Activated CD4-positive, alpha-beta T cell treated with anti-CD3 and anti-CD28 coated beads for 48 hours (primary cell): ENCODE measurements at regions not wholly inside any gene's neighbourhood (a gene's known extent, or its start where the extent isn't known, plus 50 kb on each side); places are given as distances from the start of the nearest gene placed in this dataset.

Experiments used
- DNase-seq: peaks from one replicate; pipeline ENCODE4 v3.0.0-alpha.2; 2020

DNA sequence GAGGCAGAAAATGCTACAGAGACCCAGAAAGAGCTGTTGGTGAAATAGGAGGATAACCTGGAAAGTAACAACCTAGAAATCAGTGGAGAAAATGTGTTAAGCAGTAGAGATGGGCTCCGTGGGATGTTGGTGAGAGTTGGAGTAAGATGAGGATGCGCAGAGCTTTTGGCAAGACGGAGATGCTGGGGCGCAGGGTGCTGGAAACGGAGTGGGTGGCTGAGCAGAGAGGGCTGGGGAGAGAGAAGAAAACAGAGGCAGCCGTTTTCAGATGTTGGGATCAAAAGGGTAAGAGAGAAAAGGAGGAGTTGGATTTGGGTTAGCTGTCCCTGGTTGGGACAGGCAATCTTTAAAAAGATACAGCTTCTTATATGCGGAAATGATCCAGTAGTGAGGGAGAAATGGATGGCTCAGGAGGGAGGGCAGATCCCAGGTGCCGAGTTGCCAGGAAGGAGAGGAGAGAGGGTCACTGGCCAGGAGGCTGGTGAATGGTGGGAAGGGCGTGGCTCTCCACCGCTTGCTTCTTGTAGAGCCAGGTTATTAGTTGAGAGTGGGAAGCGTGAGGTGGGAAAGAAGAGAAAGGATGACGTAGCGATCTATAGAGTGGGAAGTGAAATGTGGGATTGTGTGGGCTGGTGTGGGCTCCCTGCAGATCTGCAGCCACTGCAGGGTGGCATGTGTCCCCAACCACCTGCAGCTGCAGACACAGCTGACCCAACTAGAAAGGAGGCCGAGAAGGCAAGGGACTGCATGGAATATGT, 182.2 kb upstream of the SVIL start:
- DNase-seq, result no peak

DNA sequence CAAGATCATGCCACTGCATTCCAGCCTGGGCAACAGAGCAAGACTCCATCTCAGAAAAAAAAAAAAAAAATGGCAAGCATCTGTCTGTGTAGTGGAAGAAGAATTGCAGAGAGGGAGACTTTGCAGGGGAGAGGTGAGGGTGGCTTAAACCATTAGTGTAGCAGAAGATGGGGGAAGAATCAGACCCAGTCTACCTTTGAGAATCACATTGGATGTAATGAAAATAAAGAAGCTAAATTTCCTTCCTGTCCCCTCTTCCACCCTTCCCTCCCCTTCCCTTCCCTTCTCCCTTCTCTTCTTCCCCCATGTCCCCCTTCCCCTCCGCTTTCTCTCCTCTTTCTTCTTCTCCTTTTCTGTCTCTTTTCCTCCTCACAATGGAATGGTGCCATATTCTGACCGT, 180.8 kb upstream of the SVIL start:
- no peak for DNase-seq

DNA sequence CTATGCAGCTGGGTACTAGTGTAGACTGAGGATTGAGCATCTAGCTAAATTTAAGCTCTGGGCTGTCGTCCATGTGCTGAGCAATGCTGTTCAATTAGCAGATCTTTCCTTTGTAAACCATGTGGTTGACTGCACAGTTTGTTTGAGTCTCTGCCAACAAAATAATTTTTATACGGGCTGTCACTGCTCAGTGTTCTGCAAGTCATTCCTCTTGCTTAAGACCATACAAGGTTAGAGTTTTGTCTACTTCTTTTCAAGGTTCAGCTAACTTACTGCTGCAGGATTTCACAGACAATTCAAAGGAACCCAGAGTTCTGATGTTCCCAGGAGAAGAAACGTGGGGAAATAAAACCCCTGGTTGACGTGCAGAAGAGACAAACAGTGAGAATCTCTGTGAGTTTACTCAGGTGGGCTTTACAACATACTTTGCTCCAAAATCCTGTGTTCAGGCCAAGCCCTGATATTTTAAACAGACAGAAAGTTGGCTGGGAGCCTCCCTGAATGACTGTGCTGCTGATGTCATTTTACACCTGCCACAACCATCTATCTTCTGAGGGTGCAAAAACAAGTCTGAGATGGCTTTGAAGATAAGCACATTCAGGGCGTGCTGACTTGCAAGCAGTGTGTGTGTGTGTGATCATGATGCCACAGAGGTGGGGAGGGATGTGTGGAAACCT, 177.1 kb upstream of the SVIL start:
- DNase-seq, result peak; percentile 47

DNA sequence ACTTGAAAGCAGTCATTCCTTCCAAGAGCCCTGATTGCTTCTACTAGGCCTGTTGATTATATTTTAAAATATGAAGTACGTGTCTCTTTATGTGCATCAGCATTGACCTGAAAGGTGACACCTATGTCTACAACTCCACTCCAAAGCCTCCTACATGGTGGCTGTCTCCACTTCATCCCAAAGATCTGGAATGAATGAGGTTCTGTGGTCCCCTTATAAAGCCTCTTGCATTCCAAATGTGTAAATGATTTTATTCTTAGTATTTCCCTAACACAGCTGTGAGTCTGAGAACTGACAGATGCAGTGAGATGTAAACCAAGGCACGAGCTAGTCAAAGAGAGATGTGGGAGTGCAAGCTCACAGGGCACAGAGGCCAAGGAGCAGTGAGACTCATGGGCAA, 176.0 kb upstream of the SVIL start:
- DNase-seq, result no peak

DNA sequence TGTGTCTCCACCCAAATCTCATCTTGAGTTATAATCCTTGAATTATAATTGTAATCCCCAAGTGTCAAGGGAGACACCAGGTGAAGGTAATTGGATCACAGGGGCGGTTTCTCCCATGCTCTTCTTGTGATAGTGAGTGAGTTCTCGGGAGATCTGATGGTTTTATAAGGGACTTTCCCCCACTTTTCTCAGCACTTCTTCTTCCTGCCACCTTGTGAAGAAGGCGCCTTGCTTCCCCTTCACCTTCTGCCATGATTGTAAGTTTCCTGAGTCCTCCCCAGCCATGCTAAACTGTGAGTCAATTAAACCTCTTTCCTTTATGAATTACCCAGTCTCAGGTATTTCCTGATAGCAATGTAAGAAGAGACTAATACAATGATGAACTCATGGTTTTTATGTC, 175.5 kb upstream of the SVIL start:
- peak; percentile 12 for DNase-seq

DNA sequence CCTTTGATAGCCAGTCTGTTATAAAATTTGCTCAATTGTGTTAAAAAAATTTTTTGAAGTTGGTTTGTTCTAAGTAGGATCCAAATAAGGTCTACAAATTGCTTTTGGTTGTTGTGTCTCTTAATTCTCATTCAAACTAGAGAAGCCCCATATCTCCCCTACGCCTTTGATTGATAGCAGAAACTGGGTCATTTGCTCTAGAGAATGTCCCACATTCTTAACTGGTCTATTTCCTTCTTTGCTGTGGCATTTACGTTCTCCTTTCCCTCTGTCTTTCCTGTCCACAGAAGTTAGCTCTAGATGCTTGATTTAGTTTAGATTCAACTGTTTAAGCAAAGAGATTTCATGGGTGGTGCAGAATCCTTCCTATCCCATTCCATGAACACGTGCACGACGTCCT, 174.6 kb upstream of the SVIL start:
- DNase-seq, result no peak

DNA sequence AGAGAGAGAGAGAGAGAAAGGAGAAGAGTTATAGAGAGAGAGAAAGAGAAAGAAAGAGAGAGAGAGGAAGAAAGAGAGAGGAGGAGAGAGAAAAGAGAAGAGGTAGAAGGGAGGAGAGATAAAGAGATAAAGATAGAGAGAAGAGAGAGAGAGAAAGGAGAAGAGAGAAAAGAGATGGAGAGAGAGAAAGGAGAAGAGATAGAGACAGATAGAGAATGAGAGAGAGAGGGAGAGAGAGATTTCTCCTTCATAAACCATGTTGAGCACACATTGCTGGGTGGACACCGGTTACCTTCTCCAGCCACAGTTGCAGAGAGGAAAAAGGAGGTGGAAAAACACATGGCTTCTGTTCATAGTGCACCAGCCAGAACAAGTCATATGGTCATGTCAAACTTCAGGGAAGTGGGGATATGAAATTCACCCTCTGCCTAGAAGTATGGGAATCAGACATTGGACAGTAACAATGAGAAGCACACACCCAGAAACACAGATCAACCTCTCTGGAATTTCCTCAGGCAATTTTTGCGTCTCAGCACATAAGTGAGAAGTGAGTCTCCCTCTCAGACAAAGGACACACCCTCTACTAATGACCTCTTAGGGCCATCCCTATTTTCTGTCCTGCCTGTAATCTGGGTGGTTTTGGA, 172.5 kb upstream of the SVIL start:
- no peak for DNase-seq

DNA sequence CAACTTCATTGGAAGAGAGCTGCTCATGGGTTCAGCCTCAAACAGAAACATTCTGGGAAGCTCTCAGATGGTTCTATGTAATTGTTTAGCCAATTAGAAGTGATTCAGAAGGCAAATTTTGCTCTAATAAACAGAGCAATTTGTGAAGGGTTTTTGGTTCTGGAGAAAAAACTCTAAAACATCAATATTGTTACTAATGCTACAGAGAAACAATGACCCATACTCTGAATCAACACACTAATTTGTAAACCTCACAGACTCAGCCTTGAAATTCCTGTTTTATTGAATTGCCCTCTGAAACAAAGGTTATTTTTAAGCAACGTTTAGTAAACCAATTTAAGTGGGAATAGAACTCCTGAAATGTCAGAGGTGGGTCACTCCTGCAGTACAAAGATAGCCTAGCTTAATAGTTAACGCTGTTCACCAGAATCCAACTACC, 171.6 kb upstream of the SVIL start:
- DNase-seq, result no peak

DNA sequence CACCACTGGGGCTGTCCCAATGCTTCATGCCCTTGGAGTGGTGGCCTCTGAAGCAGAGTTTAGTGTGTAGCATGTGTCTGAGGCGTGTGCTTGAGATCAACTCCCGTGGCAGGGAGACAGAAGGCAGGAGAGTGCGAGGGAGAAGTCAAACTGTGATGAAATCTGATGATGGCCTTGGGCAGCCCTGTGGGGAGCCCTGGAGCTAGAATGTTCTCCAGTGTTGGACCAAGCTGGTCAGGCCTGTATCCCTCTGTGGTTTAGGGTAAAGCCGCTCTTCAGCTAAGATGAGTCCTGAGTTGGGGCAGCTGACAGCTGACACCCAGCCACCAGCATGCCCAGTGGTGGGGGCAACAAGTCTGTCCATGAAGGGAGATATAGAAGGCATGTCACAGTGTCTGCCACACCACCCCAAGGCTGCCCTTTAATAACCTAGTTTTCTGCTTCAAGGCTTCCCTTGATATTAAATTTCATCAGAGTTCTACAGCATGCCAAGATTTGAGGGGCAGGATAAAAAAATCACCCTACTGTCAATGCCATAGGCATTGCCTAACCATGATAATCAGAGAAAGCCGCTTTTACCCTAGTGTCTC, 170.5 kb upstream of the SVIL start:
- DNase-seq, result no peak

DNA sequence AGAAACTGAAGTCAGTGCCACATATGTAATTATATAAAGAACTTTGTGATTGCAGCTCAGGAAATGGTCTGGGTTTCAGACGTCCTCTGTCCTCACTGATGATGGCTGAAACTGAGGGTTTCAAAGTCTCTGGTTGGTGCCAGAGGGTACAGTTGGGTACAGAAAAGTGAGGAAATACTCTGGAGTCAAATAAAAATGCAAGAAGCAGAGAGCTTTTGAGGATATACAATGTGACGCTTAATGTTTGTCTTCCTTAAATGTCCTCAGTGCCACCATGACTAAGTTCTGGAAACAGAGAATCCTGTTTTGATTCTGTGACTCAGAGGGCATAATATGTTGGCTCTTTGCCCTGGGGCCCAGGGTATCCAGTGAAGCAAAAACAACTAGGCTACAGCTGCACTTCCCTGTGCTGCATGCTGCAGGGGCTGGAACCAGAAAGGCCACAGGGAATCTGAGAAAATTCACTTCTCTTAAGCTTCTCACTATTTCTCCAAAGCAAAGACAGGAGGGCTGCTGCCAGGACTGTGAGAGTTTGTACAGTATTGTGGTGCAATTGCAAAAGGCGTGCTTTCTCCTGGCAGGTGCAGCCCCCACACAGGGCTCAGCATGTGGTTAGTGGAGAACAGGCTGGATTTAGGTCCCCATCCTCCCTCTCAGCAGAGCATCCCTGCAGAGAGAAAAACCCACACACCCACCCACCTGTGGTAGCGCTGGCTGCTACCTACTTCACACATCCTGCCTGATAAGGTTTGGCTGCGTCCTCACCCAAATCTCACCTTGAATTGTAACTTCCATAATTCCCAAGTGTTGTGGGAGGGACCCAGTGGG, 169.5 kb upstream of the SVIL start:
- peak; percentile 55 for DNase-seq

DNA sequence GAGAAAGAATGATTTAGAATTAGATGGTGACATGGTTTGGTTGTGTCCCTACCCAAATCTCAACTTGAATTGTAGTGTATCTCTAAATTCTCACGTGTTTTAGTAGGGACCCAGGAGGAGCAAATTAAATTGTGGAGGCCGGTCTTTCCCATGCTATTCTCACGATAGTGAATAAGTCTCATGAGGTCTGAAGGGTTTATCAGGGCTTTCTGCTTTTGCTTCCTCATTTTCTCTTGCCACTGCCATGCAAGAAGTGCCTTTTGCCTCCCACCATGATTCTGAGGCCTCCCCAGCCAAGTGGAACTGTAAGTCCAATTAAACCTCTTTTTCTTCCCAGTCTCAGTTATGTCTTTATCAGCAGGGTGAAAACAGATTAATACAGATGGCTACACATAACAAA, 167.4 kb upstream of the SVIL start:
- no peak for DNase-seq

DNA sequence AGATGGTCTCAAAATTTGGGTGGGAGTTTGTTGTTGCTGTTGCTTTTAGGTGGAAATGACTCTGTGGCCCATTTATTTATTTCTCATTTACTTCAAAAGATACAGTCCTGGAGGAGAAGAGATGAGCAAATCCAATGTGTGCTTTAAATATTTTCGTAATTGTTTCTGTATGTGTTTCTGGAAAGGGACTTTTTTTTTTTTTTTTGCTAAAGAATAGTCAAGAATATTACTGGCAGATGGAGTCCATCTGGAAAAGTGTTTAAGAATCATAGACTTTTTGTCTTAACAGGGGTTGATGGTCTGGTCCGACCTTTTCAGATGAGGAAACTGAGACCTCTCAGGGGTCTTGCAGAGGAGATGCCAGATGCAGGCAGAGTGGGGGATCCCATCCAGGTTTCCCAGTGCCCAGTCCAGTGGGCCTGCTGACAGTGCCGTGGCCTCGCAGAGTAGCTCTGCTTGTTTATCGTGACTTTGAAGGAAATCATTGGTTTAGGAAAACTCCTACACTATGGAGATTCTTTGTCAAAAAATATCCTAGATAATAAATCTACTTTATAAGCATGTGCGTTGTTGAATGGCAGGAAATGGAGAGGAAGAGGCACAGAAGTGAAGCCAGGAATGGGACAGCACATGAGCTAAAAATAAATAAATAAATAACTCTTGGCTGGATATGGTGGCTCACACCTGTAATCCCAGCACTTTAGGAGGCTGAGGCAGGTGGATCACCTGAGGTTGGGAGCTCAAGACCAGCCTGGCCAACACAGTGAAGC, 164.3 kb upstream of the SVIL start:
- no peak for DNase-seq

DNA sequence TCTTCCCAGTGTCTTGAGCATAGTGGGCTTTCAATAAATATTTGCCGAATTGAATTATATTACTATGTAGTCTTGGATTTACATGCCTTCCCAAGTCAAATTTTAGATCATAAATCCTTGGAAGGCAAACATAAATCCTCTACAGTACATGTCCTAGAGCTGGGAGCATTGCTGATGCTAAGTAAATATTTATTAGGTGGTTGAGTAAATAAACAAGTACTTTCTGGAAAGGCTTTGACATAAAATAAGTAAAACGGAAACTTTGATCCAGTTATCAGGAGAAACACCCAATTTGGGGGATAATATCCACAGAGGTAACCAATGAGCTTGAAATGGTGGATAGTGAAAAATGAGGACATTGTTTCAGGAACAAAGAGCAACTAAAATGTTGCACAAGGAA, 162.8 kb upstream of the SVIL start:
- DNase-seq, result no peak

DNA sequence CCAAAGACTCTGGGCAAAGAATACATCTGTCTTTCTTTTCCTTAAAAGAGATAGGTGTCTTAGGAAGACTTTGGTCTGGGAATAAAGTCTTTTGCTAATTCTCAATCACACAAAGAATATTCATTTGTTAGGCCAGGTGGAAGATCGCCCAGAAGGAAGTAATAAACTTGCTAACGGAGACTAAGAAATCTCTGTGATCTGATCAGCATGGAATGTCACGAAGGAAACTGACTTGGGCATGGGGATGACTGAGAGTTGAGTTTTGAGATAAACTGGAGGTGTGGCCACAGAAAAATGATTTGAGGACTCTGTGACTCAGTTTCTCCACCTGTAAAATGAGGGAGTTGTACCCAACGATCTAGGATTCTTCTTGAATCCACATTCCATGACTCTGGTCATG, 161.1 kb upstream of the SVIL start:
- DNase-seq, result no peak

DNA sequence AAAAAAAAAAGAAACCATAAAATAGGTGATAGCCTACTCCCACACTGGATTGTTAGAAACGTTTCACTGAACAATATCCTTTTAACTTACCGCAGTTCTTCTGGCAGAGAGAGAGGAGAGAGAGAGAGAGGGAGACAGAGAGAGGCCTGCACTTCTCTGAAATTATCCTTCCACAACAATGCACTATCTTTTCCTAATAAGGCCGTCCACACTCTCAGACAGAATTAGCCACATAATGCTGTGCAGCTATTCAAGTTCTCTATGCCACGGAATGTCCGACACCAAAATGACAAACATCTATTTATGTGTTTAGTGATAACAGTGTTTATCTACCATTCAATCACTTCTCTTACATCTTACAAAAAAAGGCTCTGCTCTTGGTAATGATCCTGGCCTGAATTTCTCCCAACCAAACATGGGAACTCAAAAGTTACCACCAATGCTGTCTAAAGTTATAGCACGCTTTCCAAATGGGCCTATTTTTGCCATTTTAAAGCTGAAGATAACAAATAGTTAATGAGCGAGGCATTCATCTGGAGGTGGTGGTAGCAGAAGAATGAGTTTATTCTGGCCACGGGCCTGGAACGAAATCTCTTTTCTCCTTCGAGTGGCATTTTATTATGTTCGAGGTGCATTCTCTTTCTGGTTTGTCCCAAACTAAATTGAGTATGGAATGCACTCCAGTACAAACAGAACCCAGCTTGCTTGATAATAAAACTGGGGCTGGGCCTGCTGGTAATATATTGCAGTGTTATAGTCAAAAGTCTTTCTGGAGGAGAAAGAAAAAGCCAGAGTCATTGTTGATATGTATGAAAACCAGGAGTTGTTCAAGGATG, 160.2 kb upstream of the SVIL start:
- no peak for DNase-seq

DNA sequence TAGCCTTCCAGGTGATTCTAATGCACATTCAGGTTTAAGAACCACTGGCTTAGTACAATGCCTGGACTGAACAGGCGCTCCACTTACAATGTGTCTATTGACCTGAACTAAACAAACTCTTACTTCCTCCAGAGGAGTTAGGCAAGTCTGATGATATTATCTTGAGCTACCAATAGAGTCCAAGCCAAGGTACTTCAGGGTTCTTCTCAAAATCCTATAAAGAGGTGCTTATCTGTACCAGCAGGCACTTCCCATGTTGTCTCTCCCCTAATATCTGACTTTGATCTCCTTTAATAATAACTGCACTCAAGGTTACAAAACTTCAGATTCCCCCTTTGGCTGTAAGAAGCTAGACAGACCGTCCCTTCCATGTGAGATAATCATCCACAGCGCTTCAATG, 157.0 kb upstream of the SVIL start:
- DNase-seq, result no peak

DNA sequence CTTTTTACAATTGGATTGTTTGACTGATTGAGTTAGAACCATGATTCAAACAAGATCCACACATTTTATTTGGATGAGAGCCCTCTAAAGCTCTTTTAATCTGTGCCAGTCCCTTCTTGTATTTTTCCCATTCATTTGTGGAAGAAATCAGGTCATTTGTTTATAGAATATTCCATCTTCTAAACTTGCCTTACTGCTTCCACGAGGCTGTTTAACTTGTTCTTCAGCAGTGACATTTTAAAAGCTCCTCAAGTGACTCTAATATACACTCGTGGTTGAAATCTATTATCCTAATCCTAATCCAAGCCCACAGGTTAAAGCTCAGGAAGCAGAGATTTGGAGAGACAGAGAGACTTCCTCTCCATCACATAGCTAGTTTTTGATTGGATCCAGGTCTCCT, 155.4 kb upstream of the SVIL start:
- DNase-seq, result no peak

DNA sequence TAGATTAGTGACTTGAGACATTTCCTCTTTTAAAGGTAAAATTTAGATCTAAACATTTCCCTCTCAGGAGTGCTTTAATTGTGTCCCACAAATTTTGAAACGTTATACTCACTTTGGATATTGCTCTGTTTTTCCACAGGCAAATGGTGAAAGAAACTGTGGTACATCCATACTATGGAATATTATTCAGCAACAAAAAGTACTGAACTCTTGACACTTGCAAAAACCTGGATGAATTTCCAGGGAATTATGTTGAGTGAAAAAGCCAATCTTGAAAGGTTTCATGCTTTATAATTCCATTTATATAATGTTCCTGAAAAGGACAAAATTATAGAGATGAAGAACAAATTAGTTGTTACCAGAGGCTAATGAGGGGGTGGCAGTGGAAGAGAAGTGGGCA, 153.3 kb upstream of the SVIL start:
- no peak for DNase-seq

DNA sequence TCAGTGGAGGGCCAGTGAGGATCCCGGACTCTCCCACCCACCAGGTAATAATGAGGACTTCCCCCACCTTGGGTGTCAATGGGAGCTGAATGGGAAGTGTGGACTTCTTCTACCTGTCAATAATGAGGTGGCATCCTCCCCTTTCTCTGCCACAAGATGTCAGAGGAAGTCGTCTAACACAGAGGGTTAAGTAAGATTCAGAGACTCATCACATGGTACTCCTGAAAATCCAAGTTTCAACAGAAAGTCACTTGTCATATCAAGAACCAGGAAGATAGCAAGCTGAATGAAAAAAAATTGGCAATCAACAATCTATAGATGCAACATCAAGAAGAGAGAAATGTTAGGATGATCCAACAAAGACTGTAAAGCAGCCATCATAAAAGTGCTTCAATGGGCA, 150.9 kb upstream of the SVIL start:
- no peak for DNase-seq

DNA sequence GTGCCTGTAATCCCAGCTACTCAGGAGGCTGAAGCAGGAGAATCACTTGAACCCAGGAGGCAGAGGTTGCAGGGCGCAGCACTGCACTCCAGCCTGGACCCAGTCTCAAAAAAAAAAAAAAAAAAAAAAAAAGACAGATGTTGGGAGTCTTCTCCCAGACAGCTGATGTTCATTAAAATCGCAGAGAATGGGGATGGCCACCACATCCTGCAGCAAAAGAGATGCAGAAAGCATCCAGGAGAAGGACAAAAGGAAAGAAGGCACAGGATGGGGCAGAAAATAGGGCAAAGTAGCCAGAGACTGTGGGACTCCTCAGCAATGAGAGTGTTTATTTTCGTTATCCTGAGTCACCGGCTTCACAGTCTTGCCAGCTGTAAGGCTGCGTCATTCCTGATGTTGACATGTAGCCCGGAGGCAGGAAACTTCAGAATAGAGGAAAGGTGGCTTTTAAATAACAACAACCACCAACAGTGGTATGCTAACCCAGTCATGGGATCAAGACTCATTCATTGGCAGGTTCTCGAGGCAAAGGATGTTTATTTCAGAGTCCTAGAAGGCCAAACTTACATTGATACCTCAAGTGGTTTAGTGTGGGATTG, 149.5 kb upstream of the SVIL start:
- DNase-seq, result no peak
